ENCODE measurements at regions not wholly inside any gene's neighbourhood (a gene's known extent, or its start where the extent isn't known, plus 50 kb on each side); places are given as distances from the start of the nearest gene placed in this dataset.

DNA sequence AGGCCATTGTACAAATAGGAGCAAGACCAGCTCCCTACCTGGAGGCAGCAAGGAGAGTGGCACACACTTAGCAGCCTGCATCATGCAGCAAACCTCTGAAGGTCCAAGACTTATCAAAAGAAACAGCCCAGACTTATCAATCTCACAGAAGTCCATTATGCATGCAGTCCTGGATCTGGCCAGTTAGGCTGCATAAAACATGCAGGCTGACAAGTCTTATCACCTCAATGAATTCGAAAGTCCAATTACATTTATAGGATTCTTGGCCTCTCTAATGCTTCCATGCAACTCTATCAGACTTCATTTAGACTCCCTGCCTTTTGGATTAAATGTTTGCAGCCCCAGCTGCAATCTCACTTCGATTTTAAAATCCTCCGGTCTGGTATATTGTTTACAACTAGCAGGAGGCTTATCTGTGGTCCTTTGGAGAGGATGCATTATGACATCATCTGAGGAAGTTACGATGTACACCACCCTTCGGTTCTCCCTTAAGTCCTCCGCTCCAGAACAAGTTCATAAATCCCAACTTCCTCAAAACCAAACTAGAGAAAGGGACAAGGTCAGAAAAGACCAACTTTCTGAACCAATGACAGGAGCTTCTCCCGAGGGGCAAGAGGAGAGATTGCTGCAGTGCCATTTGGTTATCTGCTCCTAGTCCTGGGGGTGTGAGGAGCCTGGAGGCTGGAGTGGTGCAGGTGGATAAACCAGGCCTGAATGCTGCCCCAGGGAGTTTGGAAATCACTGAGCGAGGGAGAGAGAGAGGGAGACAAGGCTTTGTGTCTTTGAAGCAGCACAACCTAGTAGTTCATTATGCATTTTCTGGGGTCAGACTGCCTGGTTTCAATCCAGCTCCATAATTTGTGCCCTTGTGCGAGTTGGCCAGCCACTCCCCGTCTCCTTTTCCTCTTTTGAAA, 313.9 kb downstream of the TLE1 start:
- no peaks in the 10 kb centered on the region for H3K36me3 ChIP-seq (replicated peaks in 1 of 2; ENCODE audit: control insufficient read depth in 1 of 2, insufficient read depth in 2 of 2, low read length in 2 of 2)
- no peak overlapping the region for H2AFZ ChIP-seq (ENCODE audit: low read length)
- peaks cover 1 to 13% of the 10 kb centered on the region in 2 experiments; a peak in 2 of 5 replicates for H3K27me3 ChIP-seq (ENCODE audit: control insufficient read depth in 1 of 2, insufficient read depth in 2 of 2, low read length in 2 of 2)
- no peaks in the 10 kb centered on the region for H3K9me3 ChIP-seq (ENCODE audit: low read length)
- H4K20me1 ChIP-seq (ENCODE audit: insufficient read depth, low read length) = no peaks in the 10 kb centered on the region
- WGBS (ENCODE audit: low lambda C conversion rate) = 18% methylated on average over 9 of the region's 10 CpGs
- no peak overlapping the region for H3K9ac ChIP-seq (ENCODE audit: insufficient read depth, low read depth, low read length)
- ChIA-PET POLR2A (no interaction called here), CTCF (ENCODE audit: low intra/inter-chr PET ratio, low total read pairs) (no interaction called here)
- no peak overlapping the region for H3K4me2 ChIP-seq (ENCODE audit: low read depth, low read length)
- ATAC-seq (no peak), DNase-seq (ENCODE audit: low spot score) (no peak), FAIRE-seq (no peak)
- no TSS peak for BruUV-seq (replicated peaks)
- no peaks in the 10 kb centered on the region for H3K4me1 ChIP-seq (ENCODE audit: insufficient read depth, low read length)
- intact Hi-C loops (cut with micrococcal nuclease; ENCODE audit: unreplicated experiment) (no loop called here), in situ Hi-C loops (cut with HindIII; ENCODE audit: extremely low pct_ligation_motif_present, low pct_unique_long_range_greater_than_20kb) (no loop called here)
- no peak overlapping the region for H3K4me3 ChIP-seq (replicated peaks in 1 of 3; ENCODE audit: insufficient read depth in 1 of 3, low read depth in 2 of 3, low read length in 3 of 3)
- H3K27ac ChIP-seq (ENCODE audit: extremely low read length, insufficient read depth, low read length) = no peak overlapping the region
- H3K79me2 ChIP-seq (ENCODE audit: insufficient read depth, low read length) = no peaks in the 10 kb centered on the region
- peak; percentile 45; the same call in 1 of the 2 replicates for TF ChIP-seq ATF7 (IDR thresholded peaks at IDR 0.05)
- no peak for TF ChIP-seq ATF7 (CRISPR knock-in tag; IDR thresholded peaks at IDR 0.05)
- no peak for TF ChIP-seq POLR2AphosphoS5 (IDR thresholded peaks at IDR 0.05; ENCODE audit: low read depth, low read length)

- CTCF ChIA-PET (ENCODE audit: low intra/inter-chr PET ratio, low total read pairs) = no interaction called here
- no peaks in the 10 kb centered on the region for H4K20me1 ChIP-seq (ENCODE audit: insufficient read depth, low read length)
- POLR2A ChIA-PET = no interaction called here
- H3K27me3 ChIP-seq (ENCODE audit: control insufficient read depth in 1 of 2, insufficient read depth in 2 of 2, low read length in 2 of 2) = peaks cover 0 to 8% of the 10 kb centered on the region in 2 experiments; a peak in 2 of 5 replicates
- no peaks in the 10 kb centered on the region for H3K79me2 ChIP-seq (ENCODE audit: insufficient read depth, low read length)
- in situ Hi-C loops (cut with HindIII; ENCODE audit: extremely low pct_ligation_motif_present, low pct_unique_long_range_greater_than_20kb) = no loop called here
- H3K27ac ChIP-seq (ENCODE audit: extremely low read length, insufficient read depth, low read length) = no peak overlapping the region
- no peak overlapping the region for H2AFZ ChIP-seq (ENCODE audit: low read length)
- no peaks in the 10 kb centered on the region for H3K9me3 ChIP-seq (ENCODE audit: low read length)
- DNase-seq (ENCODE audit: low spot score) = no peak
- no peak overlapping the region for H3K4me2 ChIP-seq (ENCODE audit: low read depth, low read length)
- no peak for FAIRE-seq
- no peaks in the 10 kb centered on the region for H3K4me1 ChIP-seq (ENCODE audit: insufficient read depth, low read length)
- intact Hi-C loops (cut with micrococcal nuclease; ENCODE audit: unreplicated experiment) = no loop called here
- no TSS peak for BruUV-seq (replicated peaks)
- no peak overlapping the region for H3K4me3 ChIP-seq (replicated peaks in 1 of 3; ENCODE audit: insufficient read depth in 1 of 3, low read depth in 2 of 3, low read length in 3 of 3)
- 0% methylated on average over 3 of the region's 4 CpGs for WGBS (ENCODE audit: low lambda C conversion rate)
- H3K9ac ChIP-seq (ENCODE audit: insufficient read depth, low read depth, low read length) = no peak overlapping the region
- no peaks in the 10 kb centered on the region for H3K36me3 ChIP-seq (replicated peaks in 1 of 2; ENCODE audit: control insufficient read depth in 1 of 2, insufficient read depth in 2 of 2, low read length in 2 of 2)
- no peak for ATAC-seq
- no peak for TF ChIP-seq ZBTB7A (CRISPR knock-in tag; IDR thresholded peaks at IDR 0.05)
- TF ChIP-seq SMAD9 (CRISPR knock-in tag; IDR thresholded peaks at IDR 0.05) = no peak
- no peak for TF ChIP-seq SNAPC2 (CRISPR knock-in tag; IDR thresholded peaks at IDR 0.05)
- no peak for TF ChIP-seq ZNF326 (CRISPR knock-in tag; IDR thresholded peaks at IDR 0.05; ENCODE audit: borderline replicate concordance)
- TF ChIP-seq FOXM1 (CRISPR knock-in tag; IDR thresholded peaks at IDR 0.05) = no peak
- no peak for TF ChIP-seq ZNF17 (CRISPR knock-in tag; IDR thresholded peaks at IDR 0.05)
- TF ChIP-seq, protein P1, sequence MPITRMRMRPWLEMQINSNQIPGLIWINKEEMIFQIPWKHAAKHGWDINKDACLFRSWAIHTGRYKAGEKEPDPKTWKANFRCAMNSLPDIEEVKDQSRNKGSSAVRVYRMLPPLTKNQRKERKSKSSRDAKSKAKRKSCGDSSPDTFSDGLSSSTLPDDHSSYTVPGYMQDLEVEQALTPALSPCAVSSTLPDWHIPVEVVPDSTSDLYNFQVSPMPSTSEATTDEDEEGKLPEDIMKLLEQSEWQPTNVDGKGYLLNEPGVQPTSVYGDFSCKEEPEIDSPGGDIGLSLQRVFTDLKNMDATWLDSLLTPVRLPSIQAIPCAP (CRISPR knock-in tag; IDR thresholded peaks at IDR 0.05; ENCODE audit: low read depth) = no peak
- no peak for TF ChIP-seq GABPA (IDR thresholded peaks at IDR 0.05; ENCODE audit: low read depth, low read length)
- no peak for TF ChIP-seq GABPA (CRISPR knock-in tag; IDR thresholded peaks at IDR 0.05; ENCODE audit: low read depth)
- TF ChIP-seq, protein P2, sequence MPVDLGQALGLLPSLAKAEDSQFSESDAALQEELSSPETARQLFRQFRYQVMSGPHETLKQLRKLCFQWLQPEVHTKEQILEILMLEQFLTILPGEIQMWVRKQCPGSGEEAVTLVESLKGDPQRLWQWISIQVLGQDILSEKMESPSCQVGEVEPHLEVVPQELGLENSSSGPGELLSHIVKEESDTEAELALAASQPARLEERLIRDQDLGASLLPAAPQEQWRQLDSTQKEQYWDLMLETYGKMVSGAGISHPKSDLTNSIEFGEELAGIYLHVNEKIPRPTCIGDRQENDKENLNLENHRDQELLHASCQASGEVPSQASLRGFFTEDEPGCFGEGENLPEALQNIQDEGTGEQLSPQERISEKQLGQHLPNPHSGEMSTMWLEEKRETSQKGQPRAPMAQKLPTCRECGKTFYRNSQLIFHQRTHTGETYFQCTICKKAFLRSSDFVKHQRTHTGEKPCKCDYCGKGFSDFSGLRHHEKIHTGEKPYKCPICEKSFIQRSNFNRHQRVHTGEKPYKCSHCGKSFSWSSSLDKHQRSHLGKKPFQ (CRISPR knock-in tag; IDR thresholded peaks at IDR 0.05; ENCODE audit: insufficient replicate concordance) = no peak
- no peak for TF ChIP-seq SUZ12 (IDR thresholded peaks at IDR 0.05; ENCODE audit: low read depth, low read length)
Measured at GRCh38 chr9:81374459-81375186, 314.7 kb downstream of the TLE1 start.
